ENCODE measurements at regions not wholly inside any gene's neighbourhood (a gene's known extent, or its start where the extent isn't known, plus 50 kb on each side); places are given as distances from the start of the nearest gene placed in this dataset.

DNA sequence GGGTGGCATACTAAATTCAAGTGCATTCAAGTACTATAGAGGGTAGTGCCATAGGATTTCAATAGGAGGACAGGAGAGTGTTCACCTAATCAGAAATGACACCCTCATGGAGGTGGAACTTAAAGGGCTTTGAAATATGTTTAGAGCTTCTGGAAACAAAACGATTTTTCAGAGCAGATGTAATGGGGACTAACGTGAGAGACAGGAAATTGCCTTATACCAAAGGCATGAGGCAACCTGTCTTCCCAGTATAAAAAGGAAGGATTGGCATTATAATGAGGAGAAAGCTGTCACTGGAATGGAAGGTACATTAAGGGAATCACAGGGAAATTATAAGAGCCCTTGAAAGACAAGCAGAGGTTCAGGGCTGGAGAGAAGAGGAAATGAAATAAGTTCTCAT is 116.3 kb upstream of the PNPLA4 start:
- TF ChIP-seq HDAC2 (IDR thresholded peaks at IDR 0.05), result no peak
- TF ChIP-seq POLR2A (IDR thresholded peaks at IDR 0.05; ENCODE audit: low read length), result no peak
- no peak for TF ChIP-seq FOSB (CRISPR knock-in tag; IDR thresholded peaks at IDR 0.05)
- TF ChIP-seq, protein P1, sequence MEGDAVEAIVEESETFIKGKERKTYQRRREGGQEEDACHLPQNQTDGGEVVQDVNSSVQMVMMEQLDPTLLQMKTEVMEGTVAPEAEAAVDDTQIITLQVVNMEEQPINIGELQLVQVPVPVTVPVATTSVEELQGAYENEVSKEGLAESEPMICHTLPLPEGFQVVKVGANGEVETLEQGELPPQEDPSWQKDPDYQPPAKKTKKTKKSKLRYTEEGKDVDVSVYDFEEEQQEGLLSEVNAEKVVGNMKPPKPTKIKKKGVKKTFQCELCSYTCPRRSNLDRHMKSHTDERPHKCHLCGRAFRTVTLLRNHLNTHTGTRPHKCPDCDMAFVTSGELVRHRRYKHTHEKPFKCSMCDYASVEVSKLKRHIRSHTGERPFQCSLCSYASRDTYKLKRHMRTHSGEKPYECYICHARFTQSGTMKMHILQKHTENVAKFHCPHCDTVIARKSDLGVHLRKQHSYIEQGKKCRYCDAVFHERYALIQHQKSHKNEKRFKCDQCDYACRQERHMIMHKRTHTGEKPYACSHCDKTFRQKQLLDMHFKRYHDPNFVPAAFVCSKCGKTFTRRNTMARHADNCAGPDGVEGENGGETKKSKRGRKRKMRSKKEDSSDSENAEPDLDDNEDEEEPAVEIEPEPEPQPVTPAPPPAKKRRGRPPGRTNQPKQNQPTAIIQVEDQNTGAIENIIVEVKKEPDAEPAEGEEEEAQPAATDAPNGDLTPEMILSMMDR (IDR thresholded peaks at IDR 0.05), result no peak

Measured in A549 (cell line).